ENCODE measurements at regions not wholly inside any gene's neighbourhood (a gene's known extent, or its start where the extent isn't known, plus 50 kb on each side); places are given as distances from the start of the nearest gene placed in this dataset.

GRCh38 chr10:65500716-65501115 is 1425.1 kb upstream of the LRRTM3 start:
- CTCF ChIA-PET, result no interaction called here
- intact Hi-C loops (cut with micrococcal nuclease; ENCODE audit: unreplicated experiment), result no loop called here
- Mint-ChIP-seq H3K27me3 (ENCODE audit: unreplicated experiment) (no peaks in the 10 kb centered on the region), H3K27ac (ENCODE audit: unreplicated experiment) (no peak overlapping the region), H3K9me3 (ENCODE audit: low read depth, unreplicated experiment) (peaks cover 2% of the 10 kb centered on the region), H3K4me1 (ENCODE audit: low read depth, unreplicated experiment) (peaks cover 7% of the 10 kb centered on the region), H3K36me3 (ENCODE audit: insufficient read depth, unreplicated experiment) (no peaks in the 10 kb centered on the region), H3K4me3 (ENCODE audit: low read depth, unreplicated experiment) (no peak overlapping the region)
- DNase-seq, result no peak
- BruUV-seq (replicated peaks), result no TSS peak
- TF ChIP-seq, protein P1, sequence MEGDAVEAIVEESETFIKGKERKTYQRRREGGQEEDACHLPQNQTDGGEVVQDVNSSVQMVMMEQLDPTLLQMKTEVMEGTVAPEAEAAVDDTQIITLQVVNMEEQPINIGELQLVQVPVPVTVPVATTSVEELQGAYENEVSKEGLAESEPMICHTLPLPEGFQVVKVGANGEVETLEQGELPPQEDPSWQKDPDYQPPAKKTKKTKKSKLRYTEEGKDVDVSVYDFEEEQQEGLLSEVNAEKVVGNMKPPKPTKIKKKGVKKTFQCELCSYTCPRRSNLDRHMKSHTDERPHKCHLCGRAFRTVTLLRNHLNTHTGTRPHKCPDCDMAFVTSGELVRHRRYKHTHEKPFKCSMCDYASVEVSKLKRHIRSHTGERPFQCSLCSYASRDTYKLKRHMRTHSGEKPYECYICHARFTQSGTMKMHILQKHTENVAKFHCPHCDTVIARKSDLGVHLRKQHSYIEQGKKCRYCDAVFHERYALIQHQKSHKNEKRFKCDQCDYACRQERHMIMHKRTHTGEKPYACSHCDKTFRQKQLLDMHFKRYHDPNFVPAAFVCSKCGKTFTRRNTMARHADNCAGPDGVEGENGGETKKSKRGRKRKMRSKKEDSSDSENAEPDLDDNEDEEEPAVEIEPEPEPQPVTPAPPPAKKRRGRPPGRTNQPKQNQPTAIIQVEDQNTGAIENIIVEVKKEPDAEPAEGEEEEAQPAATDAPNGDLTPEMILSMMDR (IDR thresholded peaks at IDR 0.05; ENCODE audit: unreplicated experiment), result no peak

DNA sequence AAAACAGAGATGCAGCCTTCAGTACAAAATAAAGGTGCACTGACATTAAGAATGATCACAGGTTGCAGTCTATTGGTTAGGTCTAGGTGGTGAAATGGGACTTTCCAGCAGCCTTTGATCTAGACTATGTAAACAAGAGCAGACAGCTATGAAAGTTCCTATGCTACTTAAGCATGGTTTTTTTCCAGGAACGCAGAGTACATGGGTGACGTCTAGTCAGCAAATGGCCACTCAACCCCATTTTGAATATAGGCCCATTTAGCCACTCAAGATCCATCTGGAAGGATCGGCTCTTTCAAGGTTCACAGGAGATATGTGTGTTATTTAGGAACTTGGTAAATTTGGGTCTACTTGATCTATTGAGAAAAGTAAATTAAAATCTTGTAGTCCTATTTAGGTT is 1424.6 kb upstream of the LRRTM3 start:
- intact Hi-C loops (cut with micrococcal nuclease; ENCODE audit: unreplicated experiment), result no loop called here
- no TSS peak for BruUV-seq (replicated peaks)
- peak; percentile 10 for DNase-seq
- Mint-ChIP-seq H3K27me3 (ENCODE audit: unreplicated experiment) (no peaks in the 10 kb centered on the region), H3K9me3 (ENCODE audit: low read depth, unreplicated experiment) (peaks cover 3% of the 10 kb centered on the region), H3K27ac (ENCODE audit: unreplicated experiment) (no peak overlapping the region), H3K36me3 (ENCODE audit: insufficient read depth, unreplicated experiment) (no peaks in the 10 kb centered on the region), H3K4me3 (ENCODE audit: low read depth, unreplicated experiment) (no peak overlapping the region), H3K4me1 (ENCODE audit: low read depth, unreplicated experiment) (peaks cover 7% of the 10 kb centered on the region)
- CTCF ChIA-PET, result no interaction called here
- TF ChIP-seq, protein P1 (IDR thresholded peaks at IDR 0.05; ENCODE audit: unreplicated experiment), result no peak

GRCh38 chr10:65518379-65518778 is 1407.5 kb upstream of the LRRTM3 start:
- H3K27ac Mint-ChIP-seq (ENCODE audit: unreplicated experiment), result peak overlapping the region; percentile 3
- DNase-seq, result no peak
- no peaks in the 10 kb centered on the region for H3K36me3 Mint-ChIP-seq (ENCODE audit: insufficient read depth, unreplicated experiment)
- CTCF ChIA-PET, result no interaction called here
- TF ChIP-seq, protein P1 (IDR thresholded peaks at IDR 0.05; ENCODE audit: unreplicated experiment), result no peak
- H3K27me3 Mint-ChIP-seq (ENCODE audit: unreplicated experiment), result no peaks in the 10 kb centered on the region
- H3K4me3 Mint-ChIP-seq (ENCODE audit: low read depth, unreplicated experiment), result no peak overlapping the region
- H3K4me1 Mint-ChIP-seq (ENCODE audit: low read depth, unreplicated experiment), result peaks cover 13% of the 10 kb centered on the region
- intact Hi-C loops (cut with micrococcal nuclease; ENCODE audit: unreplicated experiment), result no loop called here
- H3K9me3 Mint-ChIP-seq (ENCODE audit: low read depth, unreplicated experiment), result no peaks in the 10 kb centered on the region
- BruUV-seq (replicated peaks), result no TSS peak

DNA sequence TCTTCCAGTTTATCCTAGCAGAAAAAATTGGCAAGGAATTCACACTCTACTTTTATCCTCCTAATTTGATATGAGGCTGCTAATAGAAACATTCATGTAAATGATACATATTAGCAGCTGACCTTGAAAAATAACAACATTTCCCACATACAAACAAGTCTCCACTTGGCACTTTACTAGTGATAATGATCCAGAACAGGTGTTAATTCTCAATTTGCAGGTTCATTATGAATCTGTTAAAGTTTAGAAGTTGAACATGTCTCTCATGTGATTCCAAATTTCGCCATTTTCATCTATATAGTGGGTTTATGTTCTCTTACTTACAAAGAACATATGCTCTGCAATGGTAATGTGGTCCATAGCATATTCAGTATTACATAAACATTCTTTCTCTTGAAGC is 1396.8 kb upstream of the LRRTM3 start:
- intact Hi-C loops (cut with micrococcal nuclease; ENCODE audit: unreplicated experiment), result loop anchor here (5.0 kb wide), 1 partner anchor 183 kb away; no protein-coding TSS in a partner anchor
- peaks cover 4% of the 10 kb centered on the region for H3K9me3 Mint-ChIP-seq (ENCODE audit: low read depth, unreplicated experiment)
- TF ChIP-seq, protein P1 (IDR thresholded peaks at IDR 0.05; ENCODE audit: unreplicated experiment), result no peak
- H3K4me1 Mint-ChIP-seq (ENCODE audit: low read depth, unreplicated experiment), result no peaks in the 10 kb centered on the region
- no peaks in the 10 kb centered on the region for H3K36me3 Mint-ChIP-seq (ENCODE audit: insufficient read depth, unreplicated experiment)
- H3K4me3 Mint-ChIP-seq (ENCODE audit: low read depth, unreplicated experiment), result no peak overlapping the region
- no peaks in the 10 kb centered on the region for H3K27me3 Mint-ChIP-seq (ENCODE audit: unreplicated experiment)
- no TSS peak for BruUV-seq (replicated peaks)
- no peak for DNase-seq
- H3K27ac Mint-ChIP-seq (ENCODE audit: unreplicated experiment), result no peak overlapping the region
- CTCF ChIA-PET, result no interaction called here
